Activated CD8-positive, alpha-beta T cell treated with anti-CD3 and anti-CD28 coated beads, Interleukin-2, amount 10 ng/mL, durations not matched to agents 7 days and 5 days (primary cell): ENCODE measurements at regions not wholly inside any gene's neighbourhood (a gene's known extent, or its start where the extent isn't known, plus 50 kb on each side); places are given as distances from the start of the nearest gene placed in this dataset.
"Not testable (repeated sequence)": the region's sequence is repeated elsewhere in the genome, so short reads cannot be mapped to it uniquely, and the experiment has no call there.

Source experiments
- ATAC-seq: fragments of 150-1000 bp; cut with Tn5 transposase; one replicate; pipeline ENCODE4 v1.10.0; 2021; ENCODE audit warnings: moderate library complexity
- CTCF ChIA-PET: fragments of 350-600 bp; sonication (Branson Sonifier 250); formaldehyde crosslinking; loops from one replicate; lab custom pipeline; 2021; ENCODE audit warnings: antibody characterized with exemption; lab: Charles Lee
- POLR2A ChIA-PET: fragments of 350-600 bp; sonication (Branson Sonifier 250); formaldehyde crosslinking; loops from one replicate; lab custom pipeline; 2021; ENCODE audit warnings: antibody characterized with exemption; lab: Charles Lee
- DNase-seq: peaks from one replicate; pipeline ENCODE4 v3.0.0-alpha.2; 2020
- H3K27ac Mint-ChIP-seq: one replicate; pipeline ENCODE4 v1.8.0; 2021; ENCODE audit warnings: mild to moderate bottlenecking, mixed read lengths
- H3K27me3 Mint-ChIP-seq: one replicate; pipeline ENCODE4 v1.8.0; 2021; ENCODE audit warnings: low read depth, mixed read lengths
- H3K36me3 Mint-ChIP-seq: one replicate; pipeline ENCODE4 v1.8.0; 2021; ENCODE audit warnings: low read depth, mixed read lengths
- H3K4me1 Mint-ChIP-seq: one replicate; pipeline ENCODE4 v1.8.0; 2021; ENCODE audit warnings: low read depth, mixed read lengths
- H3K4me3 Mint-ChIP-seq: one replicate; pipeline ENCODE4 v1.8.0; 2021; ENCODE audit warnings: mild to moderate bottlenecking, mixed read lengths
- H3K9me3 Mint-ChIP-seq: one replicate; pipeline ENCODE4 v1.8.0; 2022; ENCODE audit warnings: mixed read lengths; ENCODE audit not compliant: insufficient read depth

GRCh38 chr1:54471588-54471987 is 65.4 kb upstream of the SSBP3 start:
- ChIA-PET CTCF (no interaction called here), POLR2A (no interaction called here)
- Mint-ChIP-seq H3K4me1 (peaks cover 29% of the 10 kb centered on the region), H3K36me3 (no peaks in the 10 kb centered on the region), H3K9me3 (no peaks in the 10 kb centered on the region), H3K27ac (no peak overlapping the region), H3K27me3 (peaks cover 13% of the 10 kb centered on the region), H3K4me3 (no peak overlapping the region)
- DNase-seq (no peak), ATAC-seq (no peak)

- H3K9me3 Mint-ChIP-seq, POLR2A ChIA-PET, H3K27ac Mint-ChIP-seq, ATAC-seq, H3K4me3 Mint-ChIP-seq, H3K36me3 Mint-ChIP-seq, DNase-seq: not testable (repeated sequence)
- Mint-ChIP-seq H3K27me3 (peaks cover 13% of the 10 kb centered on the region), H3K4me1 (peaks cover 19% of the 10 kb centered on the region)
- CTCF ChIA-PET = interaction anchor here (0.8 to 2.4 kb wide), 6 partner anchors 8 to 193 kb away, joined by 3 to 6 read pairs (median 4); no protein-coding TSS in a partner anchor
Observed at GRCh38 chr1:54469444-54469843, 63.2 kb upstream of the SSBP3 start.

- H3K4me3 Mint-ChIP-seq, DNase-seq, H3K9me3 Mint-ChIP-seq, ATAC-seq, H3K27me3 Mint-ChIP-seq, POLR2A ChIA-PET, H3K27ac Mint-ChIP-seq, H3K36me3 Mint-ChIP-seq: not testable (repeated sequence)
- CTCF ChIA-PET = interaction anchor here (0.8 to 2.4 kb wide), 6 partner anchors 9 to 192 kb away, joined by 3 to 6 read pairs (median 4); no protein-coding TSS in a partner anchor
- H3K4me1 Mint-ChIP-seq = peaks cover 23% of the 10 kb centered on the region
Observed at GRCh38 chr1:54468288-54469084, 62.3 kb upstream of the SSBP3 start.

GRCh38 chr1:54465351-54465811 is 59.2 kb upstream of the SSBP3 start:
- DNase-seq = no peak
- no peaks in the 10 kb centered on the region for H3K36me3 Mint-ChIP-seq
- CTCF ChIA-PET = interaction anchor here (1.0 to 1.5 kb wide), 3 partner anchors 11 to 177 kb away, joined by 3 to 4 read pairs (median 3); no protein-coding TSS in a partner anchor
- no peaks in the 10 kb centered on the region for H3K9me3 Mint-ChIP-seq
- H3K27me3 Mint-ChIP-seq = no peaks in the 10 kb centered on the region
- no peak for ATAC-seq
- H3K27ac Mint-ChIP-seq = no peak overlapping the region
- H3K4me3 Mint-ChIP-seq = no peak overlapping the region
- peaks cover 38% of the 10 kb centered on the region for H3K4me1 Mint-ChIP-seq
- POLR2A ChIA-PET = no interaction called here

GRCh38 chr1:54464477-54465146 is 58.4 kb upstream of the SSBP3 start:
- Mint-ChIP-seq H3K4me3 (no peak overlapping the region), H3K4me1 (peaks cover 45% of the 10 kb centered on the region), H3K9me3 (no peaks in the 10 kb centered on the region), H3K27ac (peak overlapping the region; percentile 67), H3K27me3 (no peaks in the 10 kb centered on the region), H3K36me3 (no peaks in the 10 kb centered on the region)
- ChIA-PET POLR2A (interaction anchor here (0.6 kb wide), 1 partner anchor 91 kb away, joined by 3 read pairs; no protein-coding TSS in a partner anchor), CTCF (interaction anchor here (1.0 to 1.5 kb wide), 4 partner anchors 12 to 176 kb away, joined by 3 to 5 read pairs (median 4); no protein-coding TSS in a partner anchor)
- peak; percentile 9 for ATAC-seq
- DNase-seq = no peak

- peaks cover 44% of the 10 kb centered on the region for H3K4me1 Mint-ChIP-seq
- H3K9me3 Mint-ChIP-seq = no peaks in the 10 kb centered on the region
- DNase-seq (no peak), ATAC-seq (no peak)
- POLR2A ChIA-PET = interaction anchor here (0.6 kb wide), 1 partner anchor 92 kb away, joined by 3 read pairs; no protein-coding TSS in a partner anchor
- H3K4me3 Mint-ChIP-seq = no peak overlapping the region
- CTCF ChIA-PET = interaction anchor here (1.1 to 1.5 kb wide), 4 partner anchors 13 to 603 kb away, joined by 3 to 5 read pairs (median 4); no protein-coding TSS in a partner anchor
- H3K27me3 Mint-ChIP-seq = no peaks in the 10 kb centered on the region
- no peaks in the 10 kb centered on the region for H3K36me3 Mint-ChIP-seq
- peak overlapping the region; percentile 80 for H3K27ac Mint-ChIP-seq
Observed at GRCh38 chr1:54464031-54464476, 57.9 kb upstream of the SSBP3 start.

GRCh38 chr1:54463259-54464030 is 57.3 kb upstream of the SSBP3 start:
- Mint-ChIP-seq H3K27ac (peak overlapping the region; percentile 80), H3K9me3 (no peaks in the 10 kb centered on the region), H3K4me1 (peaks cover 44% of the 10 kb centered on the region), H3K27me3 (no peaks in the 10 kb centered on the region), H3K36me3 (no peaks in the 10 kb centered on the region), H3K4me3 (no peak overlapping the region)
- ATAC-seq = no peak
- DNase-seq = no peak
- ChIA-PET POLR2A (interaction anchor here (0.6 to 0.7 kb wide), 2 partner anchors 57 to 59 kb away, joined by 3 read pairs; partner anchors contain the start of gene SSBP3), CTCF (interaction anchor here (1.1 to 1.8 kb wide), 4 partner anchors 23 to 602 kb away, joined by 3 to 5 read pairs (median 5); no protein-coding TSS in a partner anchor)

- ChIA-PET POLR2A (interaction anchor here (0.6 to 0.7 kb wide), 2 partner anchors 57 to 58 kb away, joined by 3 read pairs; partner anchors contain the start of gene SSBP3), CTCF (interaction anchor here (1.1 to 1.8 kb wide), 3 partner anchors 24 to 602 kb away, joined by 5 read pairs; no protein-coding TSS in a partner anchor)
- ATAC-seq (no peak), DNase-seq (no peak)
- Mint-ChIP-seq H3K9me3 (no peaks in the 10 kb centered on the region), H3K27me3 (no peaks in the 10 kb centered on the region), H3K36me3 (no peaks in the 10 kb centered on the region), H3K4me1 (peaks cover 47% of the 10 kb centered on the region), H3K4me3 (no peak overlapping the region), H3K27ac (peak overlapping the region; percentile 46)
Observed at GRCh38 chr1:54462597-54463258, 56.5 kb upstream of the SSBP3 start.

GRCh38 chr1:54461731-54462596 is 55.8 kb upstream of the SSBP3 start:
- Mint-ChIP-seq H3K36me3 (no peaks in the 10 kb centered on the region), H3K9me3 (no peaks in the 10 kb centered on the region), H3K4me1 (peaks cover 47% of the 10 kb centered on the region), H3K27ac (peak overlapping the region; percentile 23), H3K4me3 (no peak overlapping the region), H3K27me3 (no peaks in the 10 kb centered on the region)
- no peak for DNase-seq
- no peak for ATAC-seq
- ChIA-PET POLR2A (interaction anchor here (1.2 to 1.5 kb wide), 2 partner anchors 15 to 55 kb away, joined by 3 to 4 read pairs; no protein-coding TSS in a partner anchor), CTCF (interaction anchor here (1.2 to 1.8 kb wide), 2 partner anchors 24 to 26 kb away, joined by 3 to 5 read pairs; no protein-coding TSS in a partner anchor)
